ENCODE measurements at regions not wholly inside any gene's neighbourhood (a gene's known extent, or its start where the extent isn't known, plus 50 kb on each side); places are given as distances from the start of the nearest gene placed in this dataset.

DNA sequence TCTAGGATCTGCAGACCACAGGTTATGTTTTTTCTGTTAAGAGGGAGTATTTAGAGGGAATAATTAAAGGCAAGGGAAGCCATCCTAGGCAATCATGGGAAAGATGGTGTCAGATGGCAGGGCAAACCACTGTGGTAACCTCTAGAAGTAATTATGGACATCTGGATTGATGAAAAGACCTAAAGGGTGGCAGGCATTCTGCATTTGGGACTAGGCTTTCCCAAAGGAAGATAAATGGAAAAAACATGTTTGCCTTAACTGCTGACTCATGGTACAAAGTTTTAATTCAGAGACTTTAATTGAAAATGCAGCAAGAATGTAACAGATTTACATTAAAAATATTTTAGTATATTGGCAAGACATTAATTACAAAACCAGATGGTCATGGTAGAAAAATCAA lies 88.1 kb downstream of the TMEM30B start:
- DNase-seq (ENCODE audit: low spot score) = no peak

DNA sequence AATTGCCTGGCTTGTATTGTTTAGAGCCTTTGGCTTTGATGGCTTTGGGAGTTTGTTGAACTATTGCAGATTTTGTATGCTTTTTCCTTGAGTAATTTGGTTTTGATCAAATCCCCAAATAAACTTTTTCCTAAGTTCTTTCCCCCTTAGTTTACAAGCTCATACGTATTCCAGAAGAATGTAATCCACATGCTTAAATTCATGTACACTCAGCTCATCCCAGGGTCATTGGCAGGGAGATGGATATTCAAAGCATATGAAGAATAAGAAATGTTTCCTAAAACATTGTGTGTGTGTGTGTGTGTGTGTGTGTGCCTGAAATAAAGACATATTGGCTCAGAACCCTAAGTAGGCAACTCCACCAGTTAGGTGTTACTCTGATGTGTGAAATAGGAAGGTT lies 89.4 kb downstream of the TMEM30B start:
- no peak for DNase-seq (ENCODE audit: low spot score)

DNA sequence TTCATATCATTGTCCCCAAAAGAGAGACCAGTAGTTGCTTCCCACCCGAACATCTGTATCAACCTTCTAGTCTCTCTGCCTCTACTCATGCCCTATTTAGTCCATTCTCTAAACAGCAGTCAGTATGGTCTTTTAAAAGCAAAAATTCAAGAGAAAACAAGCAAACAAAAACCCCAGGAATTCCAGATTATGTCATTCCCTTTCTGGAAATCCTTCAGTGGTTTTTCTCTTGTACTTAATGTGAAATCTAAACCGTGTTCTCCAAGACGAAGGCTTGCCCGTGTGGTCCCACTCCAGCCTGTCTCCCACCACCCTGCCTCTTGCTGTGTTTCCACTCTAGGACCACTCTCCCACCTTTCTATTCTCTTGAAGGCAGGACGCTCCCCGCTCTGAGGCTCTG lies 90.8 kb downstream of the TMEM30B start:
- DNase-seq (ENCODE audit: low spot score) = no peak

GRCh38 chr14:61188978-61189808 lies 91.9 kb downstream of the TMEM30B start:
- no peak for DNase-seq (ENCODE audit: low spot score)

DNA sequence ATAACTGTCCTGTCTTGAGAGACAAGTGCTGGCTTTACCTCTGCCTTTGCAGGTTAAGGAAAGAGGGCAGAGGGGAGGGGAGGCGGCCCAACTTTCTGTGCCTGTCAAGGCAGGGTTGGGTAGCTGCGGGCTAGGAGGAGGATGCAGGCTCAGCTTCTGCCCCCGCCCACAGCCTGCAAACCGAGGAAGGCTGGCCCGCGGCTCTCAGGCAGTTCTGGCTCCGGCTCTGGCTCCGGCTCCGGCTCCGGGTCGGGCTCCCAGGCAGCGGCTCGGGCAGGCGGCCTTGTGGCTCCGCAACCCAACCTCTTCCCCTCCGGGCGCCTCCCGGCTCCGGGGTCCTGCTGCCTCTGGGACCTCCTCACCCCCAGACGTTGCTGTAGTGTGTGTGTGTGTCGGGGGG lies 92.9 kb downstream of the TMEM30B start:
- no peak for DNase-seq (ENCODE audit: low spot score)

DNA sequence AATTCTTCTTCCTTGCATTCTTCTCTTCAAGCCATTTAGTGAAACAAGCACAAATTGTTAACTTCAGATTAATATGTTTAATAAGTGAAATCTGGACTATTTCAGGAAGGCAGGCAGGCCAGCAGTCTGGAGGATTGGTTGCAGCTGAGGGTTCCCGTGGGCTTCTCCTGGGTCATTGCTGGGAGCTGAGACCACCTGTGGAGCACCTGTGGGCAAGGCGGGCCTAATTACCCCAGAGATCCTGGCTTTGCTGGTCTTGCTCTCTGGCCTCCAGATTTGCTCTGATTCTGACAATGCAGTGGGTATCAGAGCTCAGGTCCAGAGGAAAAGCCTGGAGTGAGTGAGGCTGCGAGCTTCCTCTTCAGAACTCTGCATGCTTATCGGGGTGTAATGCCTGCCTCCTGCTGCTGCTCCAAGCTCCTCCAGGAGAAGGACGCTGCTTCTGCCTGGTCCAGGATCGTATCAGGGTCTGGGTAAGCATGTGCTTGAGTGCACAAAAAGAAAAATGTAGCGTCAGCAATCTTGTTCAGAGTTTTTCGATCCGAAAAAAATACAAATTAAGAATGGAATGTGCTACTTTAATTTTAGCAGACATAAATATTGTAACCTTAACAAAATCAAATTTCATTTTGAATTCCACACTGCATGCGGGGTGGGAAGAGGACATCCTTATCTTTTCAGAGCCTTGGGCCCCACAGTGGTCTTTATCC lies 93.8 kb downstream of the TMEM30B start:
- DNase-seq (ENCODE audit: low spot score) = no peak

- no peak for DNase-seq (ENCODE audit: low spot score)
Measured at GRCh38 chr14:61186341-61187195, 94.6 kb downstream of the TMEM30B start.

DNA sequence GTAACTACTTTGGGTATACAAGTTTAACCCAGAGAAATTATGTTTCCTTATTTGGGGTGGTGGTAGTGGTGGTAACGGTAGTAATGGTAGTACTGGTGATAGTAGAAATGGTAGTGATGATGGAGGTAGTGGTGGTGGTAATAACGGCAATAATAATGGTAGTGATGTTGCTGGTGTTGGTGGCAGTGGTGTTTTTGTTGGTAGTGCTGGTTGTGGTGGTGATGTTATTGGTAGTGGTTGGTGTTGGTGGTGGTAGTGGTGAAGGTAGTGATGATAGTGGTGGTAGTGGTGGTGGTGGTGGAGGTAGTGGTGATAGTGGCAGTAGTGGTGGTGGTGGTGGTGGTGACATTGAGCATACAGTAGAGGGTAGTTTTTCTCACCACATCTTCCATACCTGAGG lies 95.6 kb downstream of the TMEM30B start:
- no peak for DNase-seq (ENCODE audit: low spot score)

DNA sequence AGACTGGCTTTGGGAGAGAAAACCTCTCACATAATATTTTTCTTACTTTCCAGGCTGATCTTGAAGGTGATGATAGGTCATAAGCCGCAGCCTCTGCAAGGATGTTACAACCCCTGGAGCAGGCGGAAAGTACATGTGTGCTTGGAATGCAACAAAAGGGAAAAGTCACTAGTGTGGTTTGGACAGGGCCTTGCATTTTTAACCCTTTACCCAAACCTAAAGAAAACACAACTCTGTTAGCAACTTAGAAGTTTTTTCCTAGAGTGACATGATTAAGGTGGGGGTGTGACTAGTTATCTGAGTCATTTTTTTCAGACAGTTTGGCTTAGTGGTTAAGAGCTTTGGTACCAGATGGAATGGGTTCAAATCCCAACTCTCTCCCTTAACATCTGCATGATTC lies 97.0 kb downstream of the TMEM30B start:
- DNase-seq (ENCODE audit: low spot score) = no peak

- no peak for DNase-seq (ENCODE audit: low spot score)
Measured at GRCh38 chr14:61183196-61183885, 97.8 kb downstream of the TMEM30B start.

GRCh38 chr14:61179796-61180398 lies 101.2 kb downstream of the TMEM30B start:
- DNase-seq (ENCODE audit: low spot score) = no peak

DNA sequence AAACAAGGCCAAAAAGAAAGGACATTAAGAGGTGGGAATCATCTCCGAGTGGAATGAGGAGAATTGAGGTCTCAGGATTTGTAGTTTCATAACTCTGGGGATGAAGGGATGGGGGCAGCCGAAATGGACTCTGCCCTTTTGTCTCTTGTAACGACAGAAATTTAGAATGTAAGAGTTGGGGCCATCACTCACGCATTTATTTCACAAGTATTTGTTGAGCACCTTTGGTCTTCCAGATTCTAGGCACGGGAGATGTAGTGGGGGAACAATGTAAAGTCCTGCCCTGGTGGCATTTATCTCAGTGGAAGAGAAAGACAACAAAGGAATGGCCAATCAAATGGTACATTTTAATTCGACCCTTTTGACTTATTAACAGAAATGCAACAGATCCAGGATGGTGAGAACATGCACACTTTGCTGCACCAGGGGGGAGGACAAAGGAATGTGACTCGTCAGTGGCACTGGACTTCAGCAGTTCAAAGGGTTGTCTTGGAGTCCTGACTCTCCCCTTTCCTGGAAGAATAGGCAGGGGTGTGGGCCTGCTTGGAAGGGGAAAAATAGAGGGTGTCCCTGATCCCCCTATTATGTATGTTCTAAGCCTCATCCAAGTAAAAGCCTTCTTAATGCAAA lies 102.0 kb downstream of the TMEM30B start:
- DNase-seq (ENCODE audit: low spot score) = no peak

DNA sequence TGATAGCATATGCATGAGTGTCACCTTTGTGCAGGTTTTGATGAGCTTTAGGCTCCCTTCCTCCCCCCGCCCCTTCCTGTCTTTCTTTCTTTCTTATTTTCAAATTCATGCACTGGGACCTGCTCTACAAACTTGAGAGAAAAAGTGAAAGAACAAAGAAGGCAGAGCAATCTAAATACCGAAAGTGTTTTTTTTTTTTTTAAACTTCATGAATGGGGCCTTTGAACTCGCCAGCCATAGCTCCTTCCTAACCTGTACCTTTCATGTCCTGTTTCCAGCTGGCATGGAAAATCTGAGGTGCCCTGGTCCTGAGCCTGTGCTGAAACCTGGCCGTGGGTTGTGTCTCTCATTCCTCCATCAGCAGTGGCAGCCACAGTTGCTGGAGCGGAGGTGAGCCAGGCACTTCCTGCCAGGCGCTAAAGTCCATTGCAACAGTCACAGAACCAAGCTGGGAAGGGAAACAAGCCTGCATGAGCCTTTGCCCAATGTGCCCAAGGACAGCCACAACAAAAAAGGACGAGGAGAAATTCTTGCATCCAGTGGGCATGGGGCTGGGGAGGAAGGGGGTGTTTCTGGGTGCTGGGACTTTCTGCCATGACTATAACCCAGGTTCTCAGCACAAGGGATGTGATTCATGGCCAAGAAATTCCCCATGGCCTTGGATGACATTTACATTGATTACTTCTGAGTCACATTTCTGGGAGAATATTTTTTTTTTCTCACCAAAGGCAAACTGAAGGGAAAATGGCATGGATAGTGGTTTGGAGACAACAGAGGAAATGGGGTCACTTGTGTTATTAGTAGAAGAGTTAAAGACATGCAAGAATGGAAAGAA lies 102.7 kb downstream of the TMEM30B start:
- no peak for DNase-seq (ENCODE audit: low spot score)

- DNase-seq (ENCODE audit: low spot score) = no peak
Measured at GRCh38 chr14:61177279-61178225, 103.6 kb downstream of the TMEM30B start.

GRCh38 chr14:61176686-61177085 lies 104.5 kb downstream of the TMEM30B start:
- no peak for DNase-seq (ENCODE audit: low spot score)

DNA sequence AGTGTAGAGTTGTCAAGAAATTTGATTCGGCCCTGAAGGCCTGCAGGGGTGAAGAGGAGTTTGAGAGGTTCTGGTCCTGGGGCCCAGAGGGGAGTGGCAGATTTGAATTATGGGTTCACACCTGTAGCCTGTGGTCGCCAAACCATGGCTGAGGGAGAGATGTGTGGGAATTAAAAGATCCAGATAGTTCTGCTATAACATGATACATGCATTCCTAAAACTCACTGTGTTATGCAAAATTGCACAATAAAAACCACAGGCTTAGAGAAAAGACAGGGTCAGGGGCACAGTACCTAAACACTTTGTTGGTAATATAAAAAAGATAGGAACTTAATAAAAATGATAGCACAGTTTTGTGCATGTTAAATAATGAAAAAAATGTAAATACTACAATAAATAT lies 106.2 kb downstream of the TMEM30B start:
- no peak for DNase-seq (ENCODE audit: low spot score)

GRCh38 chr14:61174441-61174891 lies 106.7 kb downstream of the TMEM30B start:
- no peak for DNase-seq (ENCODE audit: low spot score)

DNA sequence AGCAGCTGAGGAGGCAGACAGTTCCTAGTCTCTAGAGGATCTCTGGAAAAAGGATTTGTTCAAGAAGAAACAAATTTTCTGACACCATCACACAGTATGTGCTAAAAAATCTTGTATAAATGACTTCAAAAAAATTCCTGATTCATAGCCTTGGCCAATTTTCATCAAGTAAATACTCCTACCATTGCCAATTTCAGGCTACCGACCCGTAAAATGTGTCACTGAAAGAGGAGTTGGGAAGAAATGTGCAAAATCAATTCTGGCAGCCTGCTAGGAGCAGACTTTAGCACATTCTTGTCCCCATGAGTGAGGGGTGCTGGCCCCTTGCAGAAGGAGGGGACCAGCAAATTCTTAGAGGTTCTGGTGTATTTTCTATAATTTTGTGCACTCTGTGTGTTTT lies 109.4 kb downstream of the TMEM30B start:
- DNase-seq (ENCODE audit: low spot score) = no peak

- DNase-seq (ENCODE audit: low spot score) = no peak
Measured at GRCh38 chr14:61168141-61168540, 113.0 kb downstream of the TMEM30B start.

Measured in pons (tissue), 1 donor.